ENCODE measurements at regions not wholly inside any gene's neighbourhood (a gene's known extent, or its start where the extent isn't known, plus 50 kb on each side); places are given as distances from the start of the nearest gene placed in this dataset.
A peak's percentile ranks its signal among the peaks of the same experiment; 100 is the strongest.
"Not testable (repeated sequence)": the region's sequence is repeated elsewhere in the genome, so short reads cannot be mapped to it uniquely, and the experiment has no call there.

- no peak for ATAC-seq (replicated peaks in 6 of 8)
These were observed 227.4 kb upstream of the FAT3 start for GRCh38 chr11:91997226-91997625.

GRCh38 chr11:91996526-91996925 is 228.1 kb upstream of the FAT3 start:
- in situ Hi-C loops (cut with MboI; ENCODE audit: low pct_unique_long_range_greater_than_20kb in 2 of 9, low sequenced_read_pairs in 9 of 9, unreplicated experiment in 9 of 9), result no loop called here
- H3K27ac ChIP-seq, result no peak overlapping the region
- no peak for ATAC-seq (replicated peaks in 6 of 8)
- no peaks in the 10 kb centered on the region for H3K4me1 ChIP-seq (replicated peaks in 1 of 2)
- 17 to 100% (median 86%) methylated on average over 1 of the region's 1 CpG; no CpG with 5 or more reads in 5 of the 10 experiments for WGBS, 10 experiments
- no peak overlapping the region for H3K4me3 ChIP-seq

More at GRCh38 chr11:91997226-91997625, 227.4 kb upstream of the FAT3 start:
- 26 to 100% (median 74%) methylated on average over 1 to 6 of the region's 6 CpGs; no CpG with 5 or more reads in 1 of the 10 experiments for WGBS, 10 experiments
- H3K4me3 ChIP-seq, result no peak overlapping the region
- in situ Hi-C loops (cut with MboI; ENCODE audit: low pct_unique_long_range_greater_than_20kb in 2 of 9, low sequenced_read_pairs in 9 of 9, unreplicated experiment in 9 of 9), result no loop called here
- H3K27ac ChIP-seq, result no peak overlapping the region
- H3K4me1 ChIP-seq (replicated peaks in 1 of 2), result no peaks in the 10 kb centered on the region

DNA sequence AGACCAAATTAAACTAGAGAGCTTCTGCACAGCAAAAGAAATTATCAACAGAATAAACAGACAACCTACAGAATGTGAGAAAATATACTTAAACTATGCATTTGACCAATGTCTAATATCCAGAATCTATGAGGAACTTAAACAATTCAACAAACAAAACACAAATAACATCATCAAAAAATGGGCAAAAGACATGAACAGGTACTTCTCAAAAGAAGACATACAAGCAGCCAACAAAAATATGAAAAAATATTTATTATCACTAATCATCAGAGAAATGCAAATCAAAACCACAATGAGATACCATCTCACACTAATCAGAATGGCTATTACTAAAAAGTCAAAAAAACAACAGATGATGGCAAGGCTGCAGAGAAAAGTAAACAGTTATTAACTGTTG is 236.2 kb upstream of the FAT3 start:
- in situ Hi-C loops (cut with MboI; ENCODE audit: low pct_unique_long_range_greater_than_20kb in 2 of 9, low sequenced_read_pairs in 9 of 9, unreplicated experiment in 9 of 9); H3K27ac ChIP-seq; ATAC-seq (replicated peaks in 6 of 8); H3K4me3 ChIP-seq: not testable (repeated sequence)
- peaks cover 10 to 13% of the 10 kb centered on the region in 2 donors for H3K4me1 ChIP-seq (replicated peaks in 1 of 2)

GRCh38 chr11:91986218-91986617 is 238.4 kb upstream of the FAT3 start:
- no peak overlapping the region for H3K27ac ChIP-seq
- in situ Hi-C loops (cut with MboI; ENCODE audit: low pct_unique_long_range_greater_than_20kb in 2 of 9, low sequenced_read_pairs in 9 of 9, unreplicated experiment in 9 of 9), result no loop called here

DNA sequence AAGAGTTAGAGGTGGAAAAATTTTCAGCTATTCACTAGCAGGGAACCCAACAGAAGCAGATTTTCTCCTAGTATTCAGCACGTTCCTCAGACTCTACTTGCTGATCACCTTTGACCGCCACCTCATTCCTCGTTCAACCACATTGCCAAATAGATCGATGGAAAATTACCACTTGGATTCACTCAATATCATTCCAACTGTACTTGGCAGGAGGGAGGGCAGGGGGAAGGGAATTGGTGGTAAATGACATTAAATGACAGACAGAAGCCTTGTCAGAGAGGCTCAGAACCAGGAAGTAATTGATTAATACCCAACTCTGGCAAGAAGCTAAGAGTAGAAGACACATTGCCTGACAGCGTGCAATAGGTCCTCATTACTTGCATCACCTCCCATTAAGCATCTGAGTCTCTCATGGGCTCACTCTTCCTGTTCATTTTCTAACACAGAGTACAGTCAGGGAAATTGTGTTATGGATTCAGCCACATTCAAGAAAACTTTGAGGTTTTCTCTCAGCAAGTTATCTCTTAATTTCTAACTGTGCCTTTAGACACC is 240.5 kb upstream of the FAT3 start:
- ATAC-seq (replicated peaks in 6 of 8), result peak in 5 of 8 experiments; percentile 43 to 78 (median 52)
- 60 to 90% (median 70%) methylated on average over 1 to 5 of the region's 5 CpGs; no CpG with 5 or more reads in 3 of the 10 experiments for WGBS, 10 experiments
- H3K4me3 ChIP-seq, result no peak overlapping the region
- H3K4me1 ChIP-seq (replicated peaks in 1 of 2), result peaks cover 10 to 13% of the 10 kb centered on the region in 2 donors
- H3K27ac ChIP-seq, result no peak overlapping the region
- in situ Hi-C loops (cut with MboI; ENCODE audit: low pct_unique_long_range_greater_than_20kb in 2 of 9, low sequenced_read_pairs in 9 of 9, unreplicated experiment in 9 of 9), result no loop called here

More at GRCh38 chr11:91986218-91986617, 238.4 kb upstream of the FAT3 start:
- H3K4me3 ChIP-seq, result no peak overlapping the region
- peaks cover 10 to 13% of the 10 kb centered on the region in 2 donors for H3K4me1 ChIP-seq (replicated peaks in 1 of 2)
- no peak for ATAC-seq (replicated peaks in 6 of 8)

DNA sequence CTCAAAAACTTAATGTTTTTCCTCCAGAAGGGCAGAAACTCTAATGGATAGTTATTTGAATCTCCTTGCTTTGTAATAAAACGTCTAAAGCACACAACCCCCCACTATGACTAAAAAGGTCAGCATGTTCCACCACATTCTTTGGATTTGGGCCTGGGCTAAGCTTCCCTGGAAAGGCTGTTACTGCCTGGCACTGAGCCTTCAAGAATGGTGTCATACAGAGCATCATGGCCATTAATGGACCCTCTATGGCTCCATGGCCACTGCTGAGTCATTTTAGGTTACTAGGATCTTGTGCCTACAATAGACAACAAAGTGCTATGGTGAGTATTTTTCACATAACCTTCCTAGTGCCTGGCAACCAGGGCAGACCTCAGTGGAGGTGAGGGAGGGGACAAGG is 242.6 kb upstream of the FAT3 start:
- Histone ChIP-seq H3K27ac (no peak overlapping the region), H3K4me3 (no peak overlapping the region), H3K4me1 (replicated peaks in 1 of 2) (peaks cover 13% of the 10 kb centered on the region in 2 donors)
- WGBS, 10 experiments, result 0 to 60% (median 40%) methylated on average over 1 of the region's 1 CpG; no CpG with 5 or more reads in 5 of the 10 experiments
- ATAC-seq (replicated peaks in 6 of 8), result peak in 3 of 8 experiments; percentile 53 to 93 (median 59)
- in situ Hi-C loops (cut with MboI; ENCODE audit: low pct_unique_long_range_greater_than_20kb in 2 of 9, low sequenced_read_pairs in 9 of 9, unreplicated experiment in 9 of 9), result no loop called here

GRCh38 chr11:91979775-91980174 is 244.8 kb upstream of the FAT3 start:
- 0 to 100% (median 36%) methylated on average over 1 of the region's 1 CpG; no CpG with 5 or more reads in 3 of the 10 experiments for WGBS, 10 experiments
- in situ Hi-C loops (cut with MboI; ENCODE audit: low pct_unique_long_range_greater_than_20kb in 2 of 9, low sequenced_read_pairs in 9 of 9, unreplicated experiment in 9 of 9), result no loop called here

DNA sequence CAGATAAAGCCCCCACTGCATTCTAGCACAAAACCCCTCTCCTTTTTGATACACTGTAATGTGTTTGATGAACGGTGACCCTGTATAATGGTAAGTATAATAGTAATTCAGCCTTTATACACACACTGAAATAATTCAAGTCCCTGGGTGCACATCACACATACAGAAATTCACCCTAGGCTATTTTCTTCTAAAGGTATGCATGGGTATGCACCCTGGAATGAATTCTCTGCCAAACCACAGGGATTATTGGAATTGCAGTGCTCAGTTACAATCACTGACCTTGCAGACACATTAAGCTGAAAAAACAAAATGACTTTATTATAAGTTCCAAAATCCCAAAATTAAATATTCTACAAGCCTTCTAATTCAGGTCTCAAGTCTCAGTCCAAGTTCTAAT is 245.9 kb upstream of the FAT3 start:
- H3K4me3 ChIP-seq, result no peak overlapping the region
- ATAC-seq (replicated peaks in 6 of 8), result peak in 1 of 8 experiments; percentile 66
- peaks cover 0 to 3% of the 10 kb centered on the region in 2 donors for H3K4me1 ChIP-seq (replicated peaks in 1 of 2)
- in situ Hi-C loops (cut with MboI; ENCODE audit: low pct_unique_long_range_greater_than_20kb in 2 of 9, low sequenced_read_pairs in 9 of 9, unreplicated experiment in 9 of 9), result no loop called here
- WGBS, 10 experiments, result 29 to 100% (median 73%) methylated on average over 1 of the region's 1 CpG; no CpG with 5 or more reads in 4 of the 10 experiments
- no peak overlapping the region for H3K27ac ChIP-seq

More at GRCh38 chr11:91979775-91980174, 244.8 kb upstream of the FAT3 start:
- Histone ChIP-seq H3K4me3 (no peak overlapping the region), H3K27ac (no peak overlapping the region), H3K4me1 (replicated peaks in 1 of 2) (peaks cover 10% of the 10 kb centered on the region in 2 donors)
- ATAC-seq (replicated peaks in 6 of 8), result no peak

DNA sequence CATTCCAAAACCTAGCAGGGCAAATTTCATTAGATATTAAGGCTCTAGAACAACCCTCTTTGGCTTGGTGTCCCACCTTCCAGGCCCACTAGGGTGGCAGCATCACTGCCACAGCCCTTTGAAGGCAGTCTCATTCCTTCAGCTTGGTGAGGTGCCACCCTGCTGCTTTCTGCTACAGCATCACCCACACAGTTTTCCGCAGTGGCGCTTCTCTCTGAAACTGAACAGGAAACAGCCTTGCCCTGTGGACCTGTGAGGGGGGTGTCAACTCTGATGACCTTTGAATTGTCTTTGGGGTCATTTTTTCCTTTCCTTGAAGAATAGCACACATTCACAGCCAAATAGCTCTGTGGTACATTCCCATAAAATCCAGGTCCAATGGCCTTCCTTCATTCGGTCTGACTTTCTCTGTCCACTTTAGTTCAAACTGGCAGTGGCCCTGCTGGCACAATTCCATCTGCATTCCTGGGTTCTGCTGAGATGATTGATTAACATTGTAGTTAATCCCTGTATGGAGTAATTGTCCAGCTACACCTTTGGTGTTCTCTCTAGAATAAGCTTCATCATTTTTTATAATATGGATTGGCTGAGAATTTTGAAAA is 251.9 kb upstream of the FAT3 start:
- WGBS, 10 experiments, result 38 to 100% (median 92%) methylated on average over 1 to 3 of the region's 3 CpGs; no CpG with 5 or more reads in 4 of the 10 experiments
- H3K4me1 ChIP-seq (replicated peaks in 1 of 2), result no peaks in the 10 kb centered on the region
- in situ Hi-C loops (cut with MboI; ENCODE audit: low pct_unique_long_range_greater_than_20kb in 2 of 9, low sequenced_read_pairs in 9 of 9, unreplicated experiment in 9 of 9), result no loop called here
- ATAC-seq (replicated peaks in 6 of 8), result no peak
- no peak overlapping the region for H3K27ac ChIP-seq
- H3K4me3 ChIP-seq, result no peak overlapping the region

- Histone ChIP-seq H3K4me3 (no peak overlapping the region), H3K4me1 (replicated peaks in 1 of 2) (no peaks in the 10 kb centered on the region), H3K27ac (no peak overlapping the region)
- ATAC-seq (replicated peaks in 6 of 8), result no peak
- in situ Hi-C loops (cut with MboI; ENCODE audit: low pct_unique_long_range_greater_than_20kb in 2 of 9, low sequenced_read_pairs in 9 of 9, unreplicated experiment in 9 of 9), result no loop called here
These were observed 254.0 kb upstream of the FAT3 start for GRCh38 chr11:91970624-91971023.

GRCh38 chr11:91969486-91969885 is 255.1 kb upstream of the FAT3 start:
- H3K4me3 ChIP-seq, result no peak overlapping the region

DNA sequence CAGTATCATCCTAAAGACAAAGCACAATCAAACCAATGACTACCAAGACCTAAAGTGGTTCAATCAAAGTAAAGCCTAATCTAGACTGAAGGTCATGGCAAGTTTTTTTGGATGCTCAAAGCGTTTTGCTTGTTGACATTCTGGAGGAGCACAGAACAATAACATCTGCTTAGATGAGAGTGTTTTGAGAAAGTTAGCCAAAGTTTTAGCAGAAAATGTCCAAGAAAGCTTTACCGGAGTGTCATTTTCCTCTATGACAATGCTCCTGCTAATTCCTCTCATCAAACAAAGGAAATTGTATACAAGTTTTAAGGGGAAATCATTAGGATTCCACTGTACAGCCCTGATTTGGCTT is 256.9 kb upstream of the FAT3 start:
- 0 to 100% (median 92%) methylated on average over 1 to 2 of the region's 2 CpGs; no CpG with 5 or more reads in 1 of the 10 experiments for WGBS, 10 experiments
- H3K4me3 ChIP-seq, result no peak overlapping the region
- in situ Hi-C loops (cut with MboI; ENCODE audit: low pct_unique_long_range_greater_than_20kb in 2 of 9, low sequenced_read_pairs in 9 of 9, unreplicated experiment in 9 of 9), result no loop called here

More at GRCh38 chr11:91969486-91969885, 255.1 kb upstream of the FAT3 start:
- Histone ChIP-seq H3K4me1 (replicated peaks in 1 of 2) (no peaks in the 10 kb centered on the region), H3K27ac (no peak overlapping the region)
- ATAC-seq (replicated peaks in 6 of 8), result no peak
- in situ Hi-C loops (cut with MboI; ENCODE audit: low pct_unique_long_range_greater_than_20kb in 2 of 9, low sequenced_read_pairs in 9 of 9, unreplicated experiment in 9 of 9), result no loop called here
- WGBS, 10 experiments, result 0 to 100% (median 82%) methylated on average over 1 to 2 of the region's 2 CpGs

GRCh38 chr11:91967026-91967690 is 257.5 kb upstream of the FAT3 start:
- Histone ChIP-seq H3K27ac (no peak overlapping the region), H3K4me1 (replicated peaks in 1 of 2) (no peaks in the 10 kb centered on the region), H3K4me3 (no peak overlapping the region)
- no peak for ATAC-seq (replicated peaks in 6 of 8)
- in situ Hi-C loops (cut with MboI; ENCODE audit: low pct_unique_long_range_greater_than_20kb in 2 of 9, low sequenced_read_pairs in 9 of 9, unreplicated experiment in 9 of 9), result no loop called here

More for the DNA sequence above, 256.9 kb upstream of the FAT3 start:
- Histone ChIP-seq H3K4me1 (replicated peaks in 1 of 2) (no peaks in the 10 kb centered on the region), H3K27ac (no peak overlapping the region)
- no peak for ATAC-seq (replicated peaks in 6 of 8)
